ENCODE measurements at regions not wholly inside any gene's neighbourhood (a gene's known extent, or its start where the extent isn't known, plus 50 kb on each side); places are given as distances from the start of the nearest gene placed in this dataset.

- Histone ChIP-seq H4K91ac (ENCODE audit: insufficient read depth, low read depth, low read length) (no peak overlapping the region), H2AK5ac (ENCODE audit: low read depth, low read length) (no peak overlapping the region), H3K4me2 (ENCODE audit: low read depth, low read length) (no peak overlapping the region), H3K79me1 (ENCODE audit: low read depth in 1 of 2, low read length in 2 of 2) (no peaks in the 10 kb centered on the region), H4K20me1 (ENCODE audit: insufficient read depth, low read length) (no peaks in the 10 kb centered on the region), H4K8ac (ENCODE audit: low read depth in 2 of 2, low read length in 2 of 2) (no peak overlapping the region), H4K5ac (ENCODE audit: low read depth, low read length) (no peak overlapping the region), H3K9me1 (ENCODE audit: insufficient read depth, low read length) (no peaks in the 10 kb centered on the region), H2BK120ac (ENCODE audit: low read depth, low read length) (no peak overlapping the region), H3K4me1 (ENCODE audit: control insufficient read depth, insufficient read depth, low read length) (no peaks in the 10 kb centered on the region), H3K9me3 (ENCODE audit: control insufficient read depth, insufficient read depth, low read length) (no peaks in the 10 kb centered on the region), H2BK5ac (ENCODE audit: low read depth, low read length, poor library complexity, severe bottlenecking) (no peak overlapping the region), H2BK20ac (ENCODE audit: low read depth, low read length) (no peak overlapping the region), H3K56ac (ENCODE audit: extremely low read depth, insufficient read depth, low read length) (no peak overlapping the region), H3K18ac (ENCODE audit: low read depth, low read length) (no peak overlapping the region), H3K4me3 (ENCODE audit: insufficient read depth, low read depth, low read length) (no peak overlapping the region), H2AK9ac (replicated peaks; ENCODE audit: low read depth, low read length, poor library complexity) (no peak overlapping the region), H3K9ac (ENCODE audit: low read depth, low read length) (no peak overlapping the region), H3K27me3 (ENCODE audit: control insufficient read depth, insufficient read depth, low read length) (peaks cover 2% of the 10 kb centered on the region; the same call in 1 of the 2 replicates), H3K4ac (ENCODE audit: low read depth, low read length) (no peak overlapping the region), H2BK15ac (ENCODE audit: low read depth, low read length) (no peak overlapping the region), H3K27ac (ENCODE audit: insufficient read depth, low read length) (no peak overlapping the region), H2AFZ (replicated peaks; ENCODE audit: low read length, poor library complexity) (no peak overlapping the region), H3K36me3 (ENCODE audit: control insufficient read depth, insufficient read depth, low read length) (no peaks in the 10 kb centered on the region), H3K23ac (ENCODE audit: low read depth, low read length) (no peak overlapping the region), H3K14ac (replicated peaks; ENCODE audit: low read depth, low read length) (no peak overlapping the region)
- POLR2A ChIA-PET (ENCODE audit: unreplicated experiment) = no interaction called here
- in situ Hi-C loops (cut with MboI; ENCODE audit: low sequenced_read_pairs) (no loop called here), intact Hi-C loops (cut with micrococcal nuclease) (no loop called here), dilution Hi-C loops (cut with HindIII; ENCODE audit: low sequenced_read_pairs, unreplicated experiment) (no loop called here)
- TF ChIP-seq MXI1 (IDR thresholded peaks at IDR 0.05; ENCODE audit: borderline replicate concordance, low read depth, low read length) (no peak), FOS (IDR thresholded peaks at IDR 0.05; ENCODE audit: low read depth, low read length) (no peak), CHD1 (IDR thresholded peaks at IDR 0.05; ENCODE audit: low read depth, low read length) (no peak), MAZ (IDR thresholded peaks at IDR 0.05; ENCODE audit: borderline replicate concordance, low read depth, low read length) (no peak), ELK1 (IDR thresholded peaks at IDR 0.05; ENCODE audit: borderline replicate concordance, low read depth, low read length) (no peak), SMC3 (IDR thresholded peaks at IDR 0.05; ENCODE audit: low read depth, low read length) (no peak), NFE2L2 (IDR thresholded peaks at IDR 0.05; ENCODE audit: low read depth, low read length) (no peak), RAD21 (IDR thresholded peaks at IDR 0.05; ENCODE audit: low read length) (no peak), USF2 (IDR thresholded peaks at IDR 0.05; ENCODE audit: low read depth, low read length) (no peak), MAFK (IDR thresholded peaks at IDR 0.05; ENCODE audit: low read depth, low read length) (no peak), RCOR1 (IDR thresholded peaks at IDR 0.05; ENCODE audit: insufficient replicate concordance, low read length) (no peak), BHLHE40 (IDR thresholded peaks at IDR 0.05; ENCODE audit: low read depth, low read length) (no peak), CEBPB (IDR thresholded peaks at IDR 0.05; ENCODE audit: low read depth, low read length) (no peak), RFX5 (IDR thresholded peaks at IDR 0.05; ENCODE audit: low read depth, low read length) (no peak), POLR2A (IDR thresholded peaks at IDR 0.05; ENCODE audit: low read depth, low read length) (no peak), CTCF (conservative IDR thresholded peaks at IDR 0.05; ENCODE audit: low read depth, low read length) (no peak)
- ATAC-seq (ENCODE audit: low read depth) = no peak
- BruUV-seq (replicated peaks) = no TSS peak
- no CpG with 5 or more reads among the region's 2 CpGs for WGBS, 2 experiments (ENCODE audit: extremely low coverage in 2 of 2, insufficient read length in 1 of 2)
- DNase-seq = no peak
- CTCF ChIA-PET = no interaction called here
These were observed 124.5 kb upstream of the SMIM23 start for GRCh38 chr5:171661143-171661542.
